ENCODE measurements at regions not wholly inside any gene's neighbourhood (a gene's known extent, or its start where the extent isn't known, plus 50 kb on each side); places are given as distances from the start of the nearest gene placed in this dataset.
"Not testable (repeated sequence)": the region's sequence is repeated elsewhere in the genome, so short reads cannot be mapped to it uniquely, and the experiment has no call there.

DNA sequence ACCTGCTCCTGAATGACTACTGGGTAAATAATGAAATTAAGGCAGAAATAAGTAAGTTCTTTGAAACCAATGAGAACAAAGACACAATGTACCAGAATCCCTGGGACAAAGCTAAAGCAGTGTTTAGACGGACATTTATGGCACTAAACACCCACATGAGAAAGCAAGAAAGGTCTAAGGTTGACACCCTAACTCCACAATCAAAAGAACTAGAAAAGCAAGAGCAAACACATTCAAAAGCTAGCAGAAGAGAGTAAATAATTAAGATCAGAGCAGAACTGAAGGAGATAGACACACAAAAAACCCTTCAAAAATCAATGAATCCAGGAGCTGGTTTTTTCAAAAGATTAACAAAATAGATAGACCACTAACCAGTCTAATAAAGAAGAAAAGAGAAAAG, 203.2 kb upstream of the LRRC61 start:
- not testable (repeated sequence) for H4K8ac ChIP-seq (replicated peaks; ENCODE audit: insufficient read length, low read depth, low read length); H3K9me3 ChIP-seq (ENCODE audit: control insufficient read depth, low read depth, low read length); H3K27ac Mint-ChIP-seq; H3K36me3 Mint-ChIP-seq (ENCODE audit: insufficient read depth in 1 of 3, low read depth in 3 of 3); H4K20me1 ChIP-seq (ENCODE audit: control insufficient read depth, insufficient read depth, insufficient read length); H2BK5ac ChIP-seq (ENCODE audit: insufficient read length, low read length); H2BK20ac ChIP-seq (ENCODE audit: low read depth, low read length, poor library complexity, severe bottlenecking); H3K23me2 ChIP-seq (ENCODE audit: insufficient read length, low read depth, low read length, poor library complexity, severe bottlenecking); H3K4me1 ChIP-seq (ENCODE audit: insufficient read depth, low read length); DNase-seq; H3K18ac ChIP-seq (ENCODE audit: insufficient read length, low read depth, low read length); H3K27ac ChIP-seq (ENCODE audit: insufficient read length, low read depth, low read length); H2BK15ac ChIP-seq (ENCODE audit: low read depth, low read length); H4K5ac ChIP-seq (ENCODE audit: insufficient read length, low read depth, low read length); H2AK5ac ChIP-seq (ENCODE audit: insufficient read length, low read length); H3K4me1 Mint-ChIP-seq; H2AFZ ChIP-seq (ENCODE audit: low read length); H3K4ac ChIP-seq (ENCODE audit: low read depth, low read length); H3K4me2 ChIP-seq (ENCODE audit: insufficient read depth, insufficient read length, low read length); H3K14ac ChIP-seq (ENCODE audit: insufficient read depth, low read length); H3K9me3 Mint-ChIP-seq; H3K56ac ChIP-seq (ENCODE audit: insufficient read length, low read depth, low read length); H2BK120ac ChIP-seq (ENCODE audit: low read depth, low read length, poor library complexity, severe bottlenecking); H3K27me3 ChIP-seq (ENCODE audit: insufficient read depth, low read length); H2BK12ac ChIP-seq (ENCODE audit: insufficient read length, low read depth, low read length); H3K79me2 ChIP-seq (ENCODE audit: insufficient read depth, low read length); H3K4me3 Mint-ChIP-seq; H3T11ph ChIP-seq (ENCODE audit: low read length); H4K91ac ChIP-seq (ENCODE audit: insufficient read length, low read depth, low read length); H3K79me1 ChIP-seq (ENCODE audit: insufficient read depth, low read depth, low read length, poor library complexity, severe bottlenecking); H3K23ac ChIP-seq (ENCODE audit: insufficient read length, low read depth, low read length); H3K9ac ChIP-seq (ENCODE audit: extremely low read depth, insufficient read length, low read length)
- peaks cover 46% of the 10 kb centered on the region for H3K27me3 Mint-ChIP-seq (ENCODE audit: low read depth)
- WGBS (ENCODE audit: extremely low coverage, insufficient read length, low lambda C conversion rate), result no CpG with 5 or more reads among the region's 1 CpG

DNA sequence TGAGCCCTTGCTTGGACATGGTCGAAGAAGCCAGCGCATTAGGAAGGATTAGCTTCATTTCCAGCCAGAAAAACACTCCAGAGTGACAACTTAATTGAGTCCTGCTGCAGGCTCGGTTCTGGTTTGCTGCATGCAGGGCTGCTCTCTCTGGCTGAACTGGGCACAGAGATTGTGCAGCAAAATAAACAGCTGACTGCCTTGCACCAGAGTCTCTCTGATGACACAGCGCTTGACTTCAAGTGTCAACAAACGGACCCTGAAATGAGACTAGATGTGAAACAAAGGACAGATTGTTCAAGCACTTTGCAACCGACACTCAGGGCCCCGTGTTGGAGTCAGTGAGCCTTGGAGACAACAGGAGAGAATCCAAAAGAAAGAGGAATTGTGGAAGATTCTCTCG, 197.3 kb upstream of the LRRC61 start:
- H3K4me2 ChIP-seq (ENCODE audit: insufficient read depth, insufficient read length, low read length); H3K27ac Mint-ChIP-seq; H3K56ac ChIP-seq (ENCODE audit: insufficient read length, low read depth, low read length); H2BK15ac ChIP-seq (ENCODE audit: low read depth, low read length); H2BK20ac ChIP-seq (ENCODE audit: low read depth, low read length, poor library complexity, severe bottlenecking); H3K9me3 ChIP-seq (ENCODE audit: control insufficient read depth, low read depth, low read length); H2AFZ ChIP-seq (ENCODE audit: low read length); H3K14ac ChIP-seq (ENCODE audit: insufficient read depth, low read length); H3K23me2 ChIP-seq (ENCODE audit: insufficient read length, low read depth, low read length, poor library complexity, severe bottlenecking); H3K36me3 Mint-ChIP-seq (ENCODE audit: insufficient read depth in 1 of 3, low read depth in 3 of 3); H2BK12ac ChIP-seq (ENCODE audit: insufficient read length, low read depth, low read length); H3K79me2 ChIP-seq (ENCODE audit: insufficient read depth, low read length); H4K20me1 ChIP-seq (ENCODE audit: control insufficient read depth, insufficient read depth, insufficient read length); H4K5ac ChIP-seq (ENCODE audit: insufficient read length, low read depth, low read length); H3K27me3 ChIP-seq (ENCODE audit: insufficient read depth, low read length); H4K91ac ChIP-seq (ENCODE audit: insufficient read length, low read depth, low read length); H2BK5ac ChIP-seq (ENCODE audit: insufficient read length, low read length); H3K79me1 ChIP-seq (ENCODE audit: insufficient read depth, low read depth, low read length, poor library complexity, severe bottlenecking); H3K4ac ChIP-seq (ENCODE audit: low read depth, low read length); H3K18ac ChIP-seq (ENCODE audit: insufficient read length, low read depth, low read length); H4K8ac ChIP-seq (replicated peaks; ENCODE audit: insufficient read length, low read depth, low read length); H3K9ac ChIP-seq (ENCODE audit: extremely low read depth, insufficient read length, low read length); H3K9me3 Mint-ChIP-seq; H3K4me1 ChIP-seq (ENCODE audit: insufficient read depth, low read length); H3K27ac ChIP-seq (ENCODE audit: insufficient read length, low read depth, low read length); H2BK120ac ChIP-seq (ENCODE audit: low read depth, low read length, poor library complexity, severe bottlenecking); H2AK5ac ChIP-seq (ENCODE audit: insufficient read length, low read length); DNase-seq; H3K4me1 Mint-ChIP-seq; H3K23ac ChIP-seq (ENCODE audit: insufficient read length, low read depth, low read length); H3K4me3 Mint-ChIP-seq; H3T11ph ChIP-seq (ENCODE audit: low read length): not testable (repeated sequence)
- no CpG with 5 or more reads among the region's 8 CpGs for WGBS (ENCODE audit: extremely low coverage, insufficient read length, low lambda C conversion rate)
- H3K27me3 Mint-ChIP-seq (ENCODE audit: low read depth), result peaks cover 36% of the 10 kb centered on the region
